Common myeloid progenitor, CD34-positive (primary cell): ENCODE measurements at regions not wholly inside any gene's neighbourhood (a gene's known extent, or its start where the extent isn't known, plus 50 kb on each side); places are given as distances from the start of the nearest gene placed in this dataset.
"Not testable (repeated sequence)": the region's sequence is repeated elsewhere in the genome, so short reads cannot be mapped to it uniquely, and the experiment has no call there.

Experiments
- CTCF ChIA-PET: fragments of 350-600 bp; sonication (Branson Sonifier 250); formaldehyde crosslinking; loops from one replicate; lab custom pipeline; 2021; ENCODE audit warnings: antibody characterized with exemption; lab: Charles Lee
- POLR2A ChIA-PET: fragments of 350-600 bp; sonication (Branson Sonifier 250); formaldehyde crosslinking; loops from one replicate; lab custom pipeline; 2021; ENCODE audit warnings: antibody characterized with exemption; lab: Charles Lee
- DNase-seq, 3 donors: peaks; one replicate each; pipeline versions ENCODE4 v3.0.0 to v3.0.0-alpha.2; 2013
- H3K27ac ChIP-seq, 2 experiments: 1 replicate in 1 of 2; 2 replicates in 1 of 2; pipeline ENCODE4 v1.7.0; 2013; ENCODE audit warnings: inconsistent platforms in 2 of 2, low read length in 2 of 2, mild to moderate bottlenecking in 2 of 2, low read depth in 1 of 2, moderate library complexity in 1 of 2; ENCODE audit not compliant: severe bottlenecking in 2 of 2, insufficient read depth in 1 of 2, poor library complexity in 1 of 2
- H3K27me3 ChIP-seq, 5 experiments: replicated peaks in 2 of 5; 1 replicate in 3 of 5; 2 replicates in 2 of 5; pipeline versions ENCODE4 v1.6.1 to v1.7.0; 2013; ENCODE audit warnings: low read length in 4 of 5, mild to moderate bottlenecking in 2 of 5, moderate library complexity in 2 of 5, inconsistent platforms in 1 of 5; ENCODE audit not compliant: insufficient read depth in 5 of 5, control insufficient read depth in 4 of 5
- H3K36me3 ChIP-seq, 4 experiments: 1 replicate in 2 of 4; 2 replicates in 2 of 4; pipeline versions ENCODE4 v1.6.1 to v1.7.0; 2013; ENCODE audit warnings: low read length in 3 of 4, control low read depth in 1 of 4, mild to moderate bottlenecking in 1 of 4; ENCODE audit not compliant: control insufficient read depth in 4 of 4, insufficient read depth in 4 of 4
- H3K4me1 ChIP-seq, 4 experiments: 1 replicate in 3 of 4; 2 replicates in 1 of 4; pipeline versions ENCODE4 v1.6.1 to v1.7.1; 2013; ENCODE audit warnings: low read length in 3 of 4, mild to moderate bottlenecking in 3 of 4, control low read depth in 1 of 4, inconsistent platforms in 1 of 4, moderate library complexity in 1 of 4; ENCODE audit not compliant: control insufficient read depth in 4 of 4, insufficient read depth in 4 of 4; ENCODE audit errors: control extremely low read depth in 1 of 4
- H3K4me3 ChIP-seq, 7 experiments: 1 replicate in 4 of 7; 2 replicates in 3 of 7; pipeline versions ENCODE4 v1.5.1 to v1.7.0; 2013; ENCODE audit warnings: mild to moderate bottlenecking in 7 of 7, low read length in 6 of 7, moderate library complexity in 6 of 7, inconsistent platforms in 2 of 7, low read depth in 2 of 7, control low read depth in 1 of 7; ENCODE audit not compliant: insufficient read depth in 4 of 7, control insufficient read depth in 1 of 7; ENCODE audit errors: extremely low read depth in 1 of 7
- H3K9me3 ChIP-seq, 5 experiments: 1 replicate in 4 of 5; 2 replicates in 1 of 5; pipeline versions ENCODE4 v1.6.1 to v1.7.1; 2013; ENCODE audit warnings: low read length in 4 of 5, mild to moderate bottlenecking in 2 of 5, inconsistent platforms in 1 of 5, low read depth in 1 of 5, moderate library complexity in 1 of 5; ENCODE audit not compliant: control insufficient read depth in 4 of 5, insufficient read depth in 2 of 5; ENCODE audit errors: control extremely low read depth in 1 of 5
- WGBS: methylation state at CpG from one replicate; pipeline ENCODE4 v1.1.5; 2013; ENCODE audit not compliant: insufficient coverage; 5-methylcytosine and 5-hydroxymethylcytosine counted together

GRCh38 chr1:195656780-195657179 lies 951.5 kb downstream of the KCNT2 start:
- H3K4me3 ChIP-seq: no peak overlapping the region
- no peak overlapping the region for H3K27ac ChIP-seq
- no peak for DNase-seq
- ChIA-PET CTCF (no interaction called here), POLR2A (no interaction called here)
- peaks cover 0 to 3% (median 0%) of the 10 kb centered on the region in 5 experiments for H3K9me3 ChIP-seq
- WGBS: no CpG with 5 or more reads among the region's 1 CpG
- H3K4me1 ChIP-seq: no peaks in the 10 kb centered on the region
- no peaks in the 10 kb centered on the region for H3K36me3 ChIP-seq
- H3K27me3 ChIP-seq: no peaks in the 10 kb centered on the region

GRCh38 chr1:195648875-195649274 lies 959.4 kb downstream of the KCNT2 start:
- H3K27ac ChIP-seq, CTCF ChIA-PET, POLR2A ChIA-PET, DNase-seq, H3K27me3 ChIP-seq, H3K36me3 ChIP-seq, H3K4me3 ChIP-seq, H3K9me3 ChIP-seq, H3K4me1 ChIP-seq: not testable (repeated sequence)
- no CpG with 5 or more reads among the region's 2 CpGs for WGBS

GRCh38 chr1:195637539-195637938 lies 970.7 kb downstream of the KCNT2 start:
- ChIA-PET CTCF (no interaction called here), POLR2A (no interaction called here)
- Histone ChIP-seq H3K4me1 (no peaks in the 10 kb centered on the region), H3K27ac (no peak overlapping the region), H3K4me3 (no peak overlapping the region), H3K27me3 (no peaks in the 10 kb centered on the region), H3K36me3 (no peaks in the 10 kb centered on the region), H3K9me3 (no peaks in the 10 kb centered on the region)
- WGBS: 85% methylated on average over 3 of the region's 5 CpGs
- no peak for DNase-seq

- POLR2A ChIA-PET: no interaction called here
- Histone ChIP-seq H3K27ac (no peak overlapping the region), H3K4me1 (no peaks in the 10 kb centered on the region), H3K36me3 (no peaks in the 10 kb centered on the region), H3K4me3 (no peak overlapping the region), H3K27me3 (no peaks in the 10 kb centered on the region), H3K9me3 (peaks cover 0 to 2% (median 0%) of the 10 kb centered on the region in 5 experiments)
- CTCF ChIA-PET: no interaction called here
- no peak for DNase-seq
- WGBS: 98% methylated on average over 3 of the region's 3 CpGs
These were observed 990.0 kb downstream of the KCNT2 start for GRCh38 chr1:195618287-195618686.

GRCh38 chr1:195617106-195617505 lies 991.1 kb downstream of the KCNT2 start:
- WGBS: no CpG with 5 or more reads among the region's 2 CpGs
- CTCF ChIA-PET: no interaction called here
- no peak overlapping the region for H3K4me3 ChIP-seq
- H3K36me3 ChIP-seq: no peaks in the 10 kb centered on the region
- H3K27me3 ChIP-seq: no peaks in the 10 kb centered on the region
- no peak for DNase-seq
- no peak overlapping the region for H3K27ac ChIP-seq
- peaks cover 0 to 2% (median 0%) of the 10 kb centered on the region in 5 experiments for H3K9me3 ChIP-seq
- POLR2A ChIA-PET: no interaction called here
- no peaks in the 10 kb centered on the region for H3K4me1 ChIP-seq

- 94% methylated on average over 1 of the region's 1 CpG for WGBS
- Histone ChIP-seq H3K9me3 (no peaks in the 10 kb centered on the region), H3K4me3 (no peak overlapping the region), H3K27me3 (no peaks in the 10 kb centered on the region), H3K4me1 (no peaks in the 10 kb centered on the region), H3K36me3 (no peaks in the 10 kb centered on the region), H3K27ac (no peak overlapping the region)
- DNase-seq: no peak
- CTCF ChIA-PET: no interaction called here
- POLR2A ChIA-PET: no interaction called here
These were observed 999.4 kb downstream of the KCNT2 start for GRCh38 chr1:195608883-195609282.

- no peaks in the 10 kb centered on the region for H3K27me3 ChIP-seq
- no peak overlapping the region for H3K4me3 ChIP-seq
- ChIA-PET CTCF (no interaction called here), POLR2A (no interaction called here)
- no peaks in the 10 kb centered on the region for H3K4me1 ChIP-seq
- no peaks in the 10 kb centered on the region for H3K36me3 ChIP-seq
- no CpG with 5 or more reads among the region's 1 CpG for WGBS
- H3K27ac ChIP-seq: no peak overlapping the region
- DNase-seq: no peak
- H3K9me3 ChIP-seq: no peaks in the 10 kb centered on the region
These were observed 1001.8 kb downstream of the KCNT2 start for GRCh38 chr1:195606483-195606882.
